Left ventricle myocardium superior (tissue), 1 donor: ENCODE measurements at regions not wholly inside any gene's neighbourhood (a gene's known extent, or its start where the extent isn't known, plus 50 kb on each side); places are given as distances from the start of the nearest gene placed in this dataset.
"Not testable (repeated sequence)": the region's sequence is repeated elsewhere in the genome, so short reads cannot be mapped to it uniquely, and the experiment has no call there.

Experiments used
- ATAC-seq: fragments of 200-7000 bp; cut with Tn5 transposase; one replicate; pipeline ENCODE4 v1.9.1; 2020; ENCODE audit warnings: mild to moderate bottlenecking, moderate library complexity
- DNase-seq: peaks from one replicate; pipeline ENCODE4 v3.0.0-alpha.2; 2020
- intact Hi-C: fragments of 100-400 bp; cut with micrococcal nuclease; formaldehyde crosslinking; loops from one replicate; pipeline ENCODE4 v1.11.0; 2022
- donor health status: DM: no; HTN: yes; CAD: no; lungs with severe emphysema.

DNA sequence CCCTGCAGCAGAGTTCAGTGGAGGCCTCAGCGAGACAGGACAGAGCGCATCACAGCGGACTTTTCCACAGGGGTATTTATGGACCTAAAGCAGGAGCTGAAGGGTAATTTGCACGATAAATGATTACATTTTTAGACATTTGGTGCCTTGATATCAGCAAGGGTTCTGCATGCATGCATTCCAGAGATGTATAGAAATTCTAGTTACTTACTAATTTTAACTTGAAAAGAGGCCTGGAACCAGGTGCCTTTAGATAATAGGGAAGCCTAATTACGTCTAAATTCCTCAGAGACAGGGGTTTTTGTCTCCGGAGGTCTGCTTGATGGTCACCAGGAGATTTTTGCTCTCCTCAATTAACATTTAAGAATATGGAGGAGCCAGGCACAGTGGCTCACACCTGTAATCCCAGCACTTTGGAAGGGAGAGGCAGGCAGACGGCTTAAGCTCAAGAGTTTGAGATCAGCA is 79.8 kb upstream of the MFGE8 start:
- DNase-seq (no peak), ATAC-seq (no peak)
- intact Hi-C loops = no loop called here

DNA sequence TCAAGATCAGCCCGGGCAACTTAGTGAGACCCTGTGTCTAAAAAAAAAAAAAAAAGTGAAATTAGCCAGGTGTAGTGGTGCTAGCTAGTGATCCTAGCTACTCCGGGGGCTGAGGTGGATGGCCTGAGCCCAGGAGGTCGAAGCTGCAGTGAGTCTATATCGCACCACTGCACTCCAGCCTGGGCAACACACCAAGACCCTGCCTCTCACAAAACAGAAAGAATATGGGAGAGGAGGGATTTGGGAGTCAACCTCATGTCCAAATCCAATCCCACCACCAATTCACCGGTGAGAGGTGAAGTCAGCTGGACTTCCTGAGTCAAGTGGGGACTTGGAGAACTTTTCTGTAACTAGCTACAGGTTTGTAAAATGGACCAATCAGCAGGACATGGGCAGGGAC is 80.5 kb upstream of the MFGE8 start:
- DNase-seq (no peak), ATAC-seq (no peak)
- intact Hi-C loops = no loop called here

DNA sequence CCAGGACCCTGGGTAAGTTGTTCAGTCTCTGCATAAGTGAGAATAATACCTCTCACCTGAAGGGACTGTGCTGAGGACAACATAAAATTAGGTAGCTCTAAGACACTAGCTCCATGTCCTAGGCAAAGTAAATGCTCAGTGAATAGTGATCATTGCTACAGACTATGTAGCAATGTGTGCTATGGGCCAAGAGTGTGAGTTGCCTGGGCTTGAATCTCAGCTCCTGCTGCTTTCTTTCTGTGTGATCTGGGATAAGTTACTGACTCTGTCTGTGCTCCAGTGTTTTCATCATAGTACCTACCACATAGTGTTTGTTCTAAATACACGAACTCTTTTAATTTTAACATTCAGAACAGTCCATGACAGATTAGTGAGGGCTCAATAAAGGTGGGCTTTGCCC is 81.1 kb upstream of the MFGE8 start:
- intact Hi-C loops = no loop called here
- ATAC-seq (no peak), DNase-seq (no peak)

DNA sequence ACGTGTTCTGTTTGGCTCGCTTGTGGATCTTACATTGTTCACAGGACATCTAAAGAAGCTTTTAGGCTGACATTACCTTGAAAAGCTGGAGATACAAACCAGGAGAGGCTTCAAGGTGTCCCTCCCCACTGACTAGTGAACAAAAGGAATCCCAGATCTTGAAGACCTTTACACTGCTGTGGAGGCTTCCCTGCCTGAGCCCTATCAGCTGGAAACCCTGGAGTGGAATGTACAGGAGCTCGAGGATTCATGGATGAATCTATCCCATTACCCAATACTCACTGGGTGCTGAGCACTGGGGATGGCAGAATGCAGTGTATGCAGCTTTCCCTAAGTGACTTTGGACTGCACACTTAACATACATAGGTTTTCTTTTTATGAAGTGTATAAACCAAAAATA is 82.3 kb upstream of the MFGE8 start:
- intact Hi-C loops = no loop called here
- DNase-seq (no peak), ATAC-seq (no peak)

DNA sequence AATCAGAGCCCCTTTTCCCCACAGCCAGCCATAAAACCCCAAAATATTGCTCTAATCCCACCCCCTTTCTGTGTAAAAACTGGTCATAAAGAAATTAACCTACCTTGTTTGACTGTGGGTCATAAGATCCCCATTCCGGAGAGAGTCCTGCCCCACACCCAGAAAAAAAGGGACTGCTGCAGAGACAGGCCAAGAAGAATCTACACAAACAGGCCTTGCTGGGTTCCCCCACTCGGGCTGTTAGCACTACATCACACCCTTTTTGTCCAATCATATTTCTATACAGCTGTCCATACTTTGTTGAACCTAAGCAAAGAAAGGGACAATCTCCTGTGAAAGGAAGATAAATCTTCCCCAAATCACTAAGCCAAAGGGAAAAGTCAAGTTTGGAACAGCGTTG is 84.4 kb upstream of the MFGE8 start:
- ATAC-seq = no peak
- DNase-seq = no peak
- intact Hi-C loops = no loop called here

DNA sequence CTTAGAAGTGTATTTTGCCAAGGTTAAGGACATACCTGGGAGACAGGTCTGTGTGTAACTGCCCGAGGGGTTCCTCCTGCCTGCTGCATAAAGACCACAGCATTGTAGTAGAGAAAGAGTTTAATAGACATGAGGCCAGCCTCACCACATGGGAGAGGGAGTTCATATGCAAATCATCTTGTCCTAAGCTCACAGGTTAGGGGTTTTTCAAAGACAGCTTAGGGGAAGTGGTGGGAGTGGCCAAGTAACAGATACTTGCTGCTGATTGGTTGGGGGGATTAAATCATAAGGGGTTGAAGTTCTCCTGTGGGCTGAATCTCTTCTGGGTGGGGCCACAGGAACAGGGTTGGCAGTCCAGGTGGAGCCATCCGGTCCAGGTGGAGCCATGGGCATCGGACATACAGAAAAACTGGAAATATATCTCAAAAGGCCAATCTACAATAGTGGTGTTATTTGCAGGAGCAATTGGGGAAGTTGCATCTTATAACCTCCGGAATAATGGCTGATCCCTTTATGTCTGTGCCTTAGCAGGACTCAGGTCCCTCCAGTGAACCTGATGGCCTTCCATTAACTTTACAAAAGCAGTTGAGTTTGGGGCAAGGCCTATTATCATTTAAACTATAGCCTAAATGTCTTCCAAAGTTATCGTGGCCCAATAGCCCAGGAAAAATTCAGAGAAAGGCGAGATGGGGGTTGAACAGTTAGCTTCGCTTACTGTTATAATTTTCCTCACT is 86.0 kb upstream of the MFGE8 start:
- no peak for ATAC-seq
- intact Hi-C loops = no loop called here
- no peak for DNase-seq

DNA sequence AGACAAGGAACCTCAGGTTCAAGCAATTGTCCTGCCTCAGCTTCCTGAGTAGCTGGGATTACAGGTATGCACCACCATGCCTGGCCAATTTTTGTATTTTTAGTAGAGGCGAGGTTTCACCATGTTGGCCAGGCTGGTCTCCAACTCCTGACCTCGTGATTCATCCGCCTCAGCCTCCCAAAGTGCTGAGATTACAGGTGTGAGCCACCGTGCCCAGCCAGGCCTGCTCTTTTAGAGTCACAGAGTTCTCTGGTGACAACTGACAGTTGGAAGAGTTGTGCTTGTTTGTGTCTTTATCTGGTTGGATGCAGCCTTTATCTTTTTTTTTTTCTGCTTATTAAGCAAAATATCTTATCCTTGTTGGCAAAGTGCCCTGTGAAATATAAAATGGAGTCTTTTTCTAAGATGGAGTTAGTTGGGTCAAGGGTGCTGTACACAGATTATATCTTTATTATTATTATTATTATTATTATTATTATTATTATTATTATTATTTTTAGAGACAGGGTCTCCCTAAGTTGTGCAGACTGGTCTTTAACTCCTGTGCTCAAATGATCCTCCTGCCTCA is 86.5 kb upstream of the ABHD2 start:
- DNase-seq, intact Hi-C loops, ATAC-seq: not testable (repeated sequence)

DNA sequence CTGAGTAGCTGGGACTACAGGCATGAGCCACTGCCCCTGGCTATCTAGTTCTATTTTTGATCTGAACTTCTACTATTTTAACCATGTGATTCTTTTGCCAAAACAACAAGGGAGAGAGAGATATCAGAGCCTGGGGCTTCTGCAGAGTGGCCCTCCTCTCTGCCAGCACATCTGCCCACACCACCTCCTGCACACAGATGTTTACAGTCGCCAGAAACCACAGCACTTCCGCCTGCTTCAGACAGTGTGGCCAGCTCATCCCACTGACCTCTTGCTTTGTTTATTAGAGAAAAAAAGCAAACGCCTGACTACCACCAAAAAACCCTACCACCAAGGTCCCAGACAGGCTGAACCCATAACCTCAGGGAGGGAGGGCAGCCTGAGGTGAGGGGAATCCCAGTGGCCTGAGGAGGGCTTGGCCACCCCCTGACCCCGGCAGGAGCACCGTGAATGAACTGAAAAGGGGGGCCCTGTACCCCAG is 85.9 kb upstream of the ABHD2 start:
- peak; percentile 55 for DNase-seq
- intact Hi-C loops = no loop called here
- peak; percentile 90 for ATAC-seq

DNA sequence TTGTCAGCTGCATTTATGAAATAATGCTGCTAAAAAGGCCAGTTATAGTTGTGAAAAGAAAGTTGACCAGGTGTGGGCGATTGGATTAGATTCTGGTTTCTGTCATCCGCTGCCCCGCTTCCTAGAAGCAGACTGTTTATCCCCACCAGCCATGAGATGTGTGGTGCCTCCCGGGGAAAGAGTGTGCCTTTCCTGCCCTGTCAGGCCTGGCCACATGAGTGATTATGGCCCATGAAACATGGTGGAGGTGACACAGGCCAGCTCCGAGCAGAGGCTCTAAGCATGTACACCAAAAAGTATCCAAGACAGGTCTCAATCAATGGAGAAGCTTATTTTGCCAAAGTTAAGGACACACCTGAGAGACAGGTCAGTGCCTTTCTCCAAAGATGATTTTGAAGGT is 85.4 kb upstream of the ABHD2 start:
- DNase-seq (no peak), ATAC-seq (peak; percentile 35)
- intact Hi-C loops = no loop called here

DNA sequence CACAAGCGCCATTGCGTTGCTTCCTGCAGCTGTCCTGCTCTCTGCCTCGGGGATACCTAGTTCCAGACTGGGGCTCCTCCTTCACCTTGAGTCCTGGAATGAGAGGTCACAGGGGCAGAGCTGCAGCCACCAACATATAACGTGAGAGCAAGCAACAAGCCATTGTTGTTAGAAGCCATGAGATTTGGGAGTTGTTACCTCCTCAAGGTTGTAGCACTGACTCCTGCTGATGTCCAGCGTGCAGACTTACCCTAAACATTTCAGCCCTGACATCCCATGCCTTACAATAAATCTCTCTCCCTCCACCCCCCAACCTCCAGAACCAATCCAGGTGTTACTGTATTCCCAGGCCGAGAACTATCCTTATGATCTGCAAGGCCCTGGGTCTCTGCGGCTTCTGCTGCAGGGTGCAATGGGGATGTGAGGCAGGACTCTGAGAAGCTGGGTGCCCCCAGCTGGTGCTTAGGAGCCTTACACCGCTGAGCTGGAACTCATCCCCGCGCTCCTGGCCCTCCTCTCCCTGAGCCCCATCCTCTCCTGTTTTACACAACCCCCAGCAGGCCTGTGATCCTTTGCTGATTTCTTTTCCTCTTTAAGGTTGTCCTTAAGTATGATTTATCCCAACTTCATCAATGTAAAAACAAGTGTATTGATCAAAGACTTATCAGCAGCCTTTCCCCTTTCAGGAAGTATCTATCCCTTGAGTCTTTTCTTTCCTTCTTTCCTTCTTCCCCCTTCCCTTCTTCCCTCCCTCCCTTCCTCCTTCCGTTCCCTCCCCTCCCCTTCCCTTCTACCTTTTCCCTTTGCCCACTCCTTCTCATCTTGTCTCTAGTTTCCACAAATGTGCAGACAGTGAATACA is 84.2 kb upstream of the ABHD2 start:
- DNase-seq = peak; percentile 71
- intact Hi-C loops = no loop called here
- ATAC-seq = peak; percentile 86

DNA sequence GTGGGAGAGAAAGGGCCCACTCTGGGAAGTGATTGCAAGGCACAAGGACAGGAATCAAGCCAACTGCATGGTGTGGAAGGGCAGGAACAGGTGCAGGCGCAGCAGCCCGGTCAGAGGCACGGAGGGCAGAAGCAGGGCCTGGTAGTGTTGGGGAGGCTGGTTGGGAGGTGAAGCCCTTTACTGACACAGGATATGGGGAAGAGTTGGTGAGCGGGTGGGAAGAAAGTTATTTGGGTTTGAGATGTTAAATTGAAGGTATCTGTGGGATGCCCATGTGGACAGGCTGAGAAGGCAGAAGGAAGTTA is 83.6 kb upstream of the ABHD2 start:
- DNase-seq (no peak), ATAC-seq (no peak)
- intact Hi-C loops = loop anchor here (5.0 kb wide), 1 partner anchor 102 kb away; no protein-coding TSS in a partner anchor

DNA sequence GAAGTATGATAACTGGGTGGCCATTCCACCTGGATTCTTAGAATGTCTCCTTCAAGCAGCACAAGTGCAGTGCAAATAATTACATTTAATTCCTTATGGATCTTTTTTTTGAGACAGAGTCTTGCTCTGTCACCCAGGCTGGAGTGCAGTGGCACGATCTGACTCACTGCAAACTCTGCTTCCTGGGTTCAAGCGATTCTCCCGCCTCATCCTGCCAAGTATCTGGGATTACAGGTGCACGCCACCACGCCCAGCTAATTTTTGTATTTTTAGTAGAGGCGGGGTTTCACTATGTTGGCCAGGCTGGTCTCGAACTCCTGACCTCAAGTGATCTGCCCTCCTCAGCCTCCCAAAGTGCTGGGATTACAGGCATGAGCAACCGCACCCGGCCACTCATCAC is 80.7 kb upstream of the ABHD2 start:
- ATAC-seq, DNase-seq: not testable (repeated sequence)
- intact Hi-C loops = loop anchor here (5.0 kb wide), 1 partner anchor 105 kb away; no protein-coding TSS in a partner anchor

DNA sequence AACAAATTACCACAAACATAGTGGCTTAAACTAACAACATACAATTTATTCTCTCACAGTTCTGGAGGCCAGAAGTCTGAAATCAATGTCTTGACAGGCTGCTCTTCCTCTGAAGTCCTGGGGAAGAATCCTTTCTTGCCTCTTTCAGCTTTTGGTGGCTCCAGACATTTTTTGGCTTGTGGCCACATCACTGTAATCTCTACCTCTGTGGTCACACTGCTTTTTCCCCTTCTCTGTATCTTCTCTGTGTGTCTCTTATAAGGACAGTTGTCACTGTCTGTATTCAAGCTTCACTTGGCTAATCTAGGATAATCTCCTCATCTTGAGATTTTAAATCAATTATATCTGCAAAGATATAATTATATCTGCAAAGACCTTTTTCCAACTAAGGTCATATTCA is 80.3 kb upstream of the ABHD2 start:
- intact Hi-C loops = loop anchor here (5.0 kb wide), 1 partner anchor 106 kb away; no protein-coding TSS in a partner anchor
- no peak for ATAC-seq
- no peak for DNase-seq

DNA sequence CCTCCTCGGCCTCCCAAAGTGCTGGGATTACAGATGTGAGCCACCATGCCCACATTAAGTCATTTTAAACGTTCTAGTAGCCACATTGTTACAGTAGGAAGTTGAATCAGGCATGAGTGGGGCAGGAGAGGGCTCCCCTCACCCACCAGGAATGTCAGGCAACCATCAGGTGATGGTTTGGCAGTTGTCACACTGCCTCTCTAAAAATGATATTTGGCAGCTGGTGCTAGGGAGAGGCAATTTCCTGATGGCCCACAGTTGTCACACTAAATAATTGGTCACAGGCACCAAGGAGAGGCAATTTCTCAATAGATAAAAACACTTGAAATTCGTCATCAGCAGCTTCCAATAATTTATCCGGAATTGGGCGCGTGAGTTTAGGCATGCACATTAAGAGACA is 79.2 kb upstream of the ABHD2 start:
- ATAC-seq (peak; percentile 68), DNase-seq (no peak)
- intact Hi-C loops = loop anchor here (5.0 kb wide), 1 partner anchor 107 kb away; no protein-coding TSS in a partner anchor

DNA sequence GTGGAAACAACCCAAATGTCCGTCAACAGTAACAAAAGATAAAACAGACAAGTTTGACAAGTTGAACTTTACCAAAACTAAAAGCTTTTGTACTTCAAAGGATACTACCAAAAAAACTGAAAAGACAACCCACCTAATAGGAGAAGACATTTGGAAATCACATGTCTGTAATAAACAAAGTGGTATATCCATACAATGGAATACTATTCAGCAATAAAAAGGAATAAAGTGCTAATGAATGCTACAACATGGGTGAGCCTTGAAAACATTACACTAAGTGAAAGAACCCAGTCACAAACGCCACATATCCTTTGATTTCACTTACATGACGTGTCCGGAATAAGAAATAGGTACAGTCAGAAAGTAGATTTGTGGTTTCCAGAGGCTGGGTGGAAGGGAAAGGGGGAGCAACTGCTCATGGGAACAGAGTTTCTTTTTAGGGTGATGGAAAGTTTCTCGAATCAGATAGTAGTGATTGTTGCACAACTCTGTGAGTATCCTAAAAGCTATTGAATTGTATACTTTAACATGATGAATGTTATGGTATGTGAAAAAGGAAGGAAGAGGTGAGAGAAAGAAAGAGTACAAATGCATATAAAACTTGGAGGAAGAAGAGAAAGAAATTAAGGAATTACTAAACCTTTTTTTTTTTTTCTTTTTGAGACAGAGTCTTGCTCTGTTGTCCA is 72.7 kb upstream of the ABHD2 start:
- no peak for ATAC-seq
- intact Hi-C loops = no loop called here

DNA sequence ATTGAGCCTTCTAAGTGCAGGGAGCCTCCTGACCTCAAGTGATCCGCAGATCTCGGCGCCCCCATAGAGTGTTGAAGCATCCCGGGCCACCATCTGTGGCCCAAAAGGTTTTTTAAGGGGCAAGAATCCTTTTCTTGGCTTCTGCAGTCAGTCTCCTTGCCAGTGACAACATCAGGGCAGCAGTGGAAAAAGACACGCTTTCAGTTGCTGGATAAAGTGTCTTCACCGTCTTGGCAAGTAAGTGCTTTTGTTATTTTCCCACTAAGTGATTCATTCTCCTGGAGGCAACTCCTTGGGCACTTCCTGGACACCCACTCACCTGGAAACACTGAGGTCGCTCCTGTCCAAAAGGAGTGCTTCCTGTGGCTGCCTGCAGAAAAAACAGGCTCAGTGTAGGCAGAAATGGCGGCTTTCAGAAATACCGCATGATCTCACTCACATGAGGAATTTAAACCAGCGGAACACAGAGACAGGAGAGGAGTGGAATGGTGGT is 71.7 kb upstream of the ABHD2 start:
- no peak for DNase-seq

More for the DNA sequence above, 72.7 kb upstream of the ABHD2 start:
- no peak for DNase-seq

DNA sequence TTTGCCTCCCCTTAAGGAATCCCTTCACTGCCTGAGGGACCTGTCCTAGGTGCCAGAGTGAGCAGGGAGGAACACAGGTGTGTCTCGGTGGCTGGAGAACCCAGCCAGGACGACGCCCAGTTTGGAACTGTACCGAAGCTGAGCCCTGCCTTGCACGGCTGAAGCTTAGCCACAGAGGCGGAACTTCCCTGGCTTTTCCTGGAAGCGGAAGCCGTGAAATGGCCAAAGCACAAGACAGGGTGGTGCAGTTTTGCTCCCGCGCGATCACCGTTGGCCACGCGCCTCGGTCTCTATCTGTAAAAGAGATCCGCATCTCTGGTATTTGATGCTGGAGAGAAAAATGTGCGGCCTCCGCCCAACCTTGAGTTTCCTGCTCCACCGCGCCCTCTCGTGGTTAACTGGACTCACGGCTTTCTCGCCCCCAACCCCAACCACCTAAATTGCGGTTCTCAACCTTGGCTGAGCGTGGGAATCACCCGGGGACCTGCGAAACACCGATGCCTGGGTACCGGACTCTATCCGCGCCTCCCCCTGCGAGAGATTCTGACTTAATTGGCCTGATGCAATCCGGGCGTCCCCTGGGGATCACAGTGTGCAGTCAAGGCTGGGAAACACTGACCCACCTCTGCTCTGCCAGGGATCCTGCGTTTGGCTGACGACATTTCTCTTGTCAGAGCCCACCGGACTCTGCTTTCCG is 70.7 kb upstream of the ABHD2 start:
- ATAC-seq (peak; percentile 70), DNase-seq (peak; percentile 83)
- intact Hi-C loops = no loop called here

More for the DNA sequence above, 71.7 kb upstream of the ABHD2 start:
- ATAC-seq = no peak
- intact Hi-C loops = no loop called here

DNA sequence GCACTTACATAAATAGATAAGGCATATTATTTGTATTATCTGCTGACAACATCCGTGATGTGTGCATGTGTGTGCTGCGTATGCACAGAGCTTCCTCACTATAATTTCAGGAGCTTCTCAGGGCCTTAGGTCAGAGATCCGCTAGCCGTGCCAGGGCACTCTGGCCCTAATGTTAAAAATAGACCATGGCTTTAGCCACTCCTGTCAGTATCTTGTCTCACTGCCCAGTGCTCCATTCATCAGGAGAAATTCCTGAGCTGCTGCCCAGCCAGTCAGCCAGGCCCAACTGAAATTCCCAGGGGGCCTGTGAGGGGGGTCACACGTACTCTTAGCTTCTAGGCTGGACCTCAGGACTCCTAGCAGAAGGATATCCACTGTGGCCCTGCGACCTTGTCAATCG is 70.0 kb upstream of the ABHD2 start:
- ATAC-seq (peak; percentile 92), DNase-seq (peak; percentile 78)
- intact Hi-C loops = no loop called here

DNA sequence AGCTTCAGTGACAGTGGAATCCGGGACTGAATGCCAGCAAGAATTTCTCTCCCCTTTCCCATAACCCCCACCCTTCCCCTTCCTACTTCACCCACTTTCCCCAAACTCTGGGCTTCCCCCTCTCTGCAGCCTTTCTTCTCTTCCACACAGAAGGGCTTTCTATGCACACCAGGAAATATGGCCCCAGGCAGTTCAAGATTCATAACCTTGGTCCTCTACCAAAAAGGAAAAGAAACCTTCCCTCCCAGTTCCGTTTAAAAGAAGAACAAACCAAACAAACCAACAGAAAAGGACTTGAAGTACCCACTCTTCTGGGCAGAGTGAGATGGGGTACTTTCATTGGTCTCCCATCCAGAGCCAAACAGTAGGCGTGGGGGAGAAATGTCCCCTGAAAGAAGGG is 68.8 kb upstream of the ABHD2 start:
- intact Hi-C loops = no loop called here
- DNase-seq = no peak
- ATAC-seq = no peak
